SU-DHL-6 (cell line): ENCODE measurements at regions not wholly inside any gene's neighbourhood (a gene's known extent, or its start where the extent isn't known, plus 50 kb on each side); places are given as distances from the start of the nearest gene placed in this dataset.

ENCODE experiments used
- H2AFZ ChIP-seq: fragments of 200-600 bp; sonication (generic); 2 replicates; pipeline ENCODE4 v1.6.1; 2014; ENCODE audit warnings: low read depth, mild to moderate bottlenecking, moderate library complexity, mixed read lengths, antibody characterized with exemption, low read length; ENCODE audit not compliant: severe bottlenecking
- H3F3A ChIP-seq: fragments of 200-600 bp; shearing (Covaris generic); 2 replicates; pipeline ENCODE4 v1.6.0; 2016; ENCODE audit warnings: antibody characterized with exemption, mild to moderate bottlenecking; ENCODE audit not compliant: insufficient read depth
- H3K27ac ChIP-seq: fragments of 200-600 bp; sonication (generic); 2 replicates; pipeline ENCODE4 v1.5.1; 2016; ENCODE audit warnings: low read depth, mild to moderate bottlenecking, low read length, moderate library complexity, mixed read lengths
- H3K27me3 ChIP-seq: fragments of 200-600 bp; sonication (generic), shearing (Covaris generic); 2 replicates; pipeline ENCODE4 v1.6.0; 2014; ENCODE audit warnings: mild to moderate bottlenecking, low read length
- H3K36me3 ChIP-seq: fragments of 200-600 bp; sonication (generic); 2 replicates; pipeline ENCODE4 v1.6.1; 2014; ENCODE audit warnings: mild to moderate bottlenecking, low read length, mixed read lengths
- H3K4me2 ChIP-seq: fragments of 300-600, 200-600 bp; shearing (Covaris generic), sonication (generic); 2 replicates; pipeline ENCODE4 v1.6.0; 2014; ENCODE audit warnings: low read length, low read depth, mild to moderate bottlenecking; ENCODE audit not compliant: poor library complexity, severe bottlenecking
- H3K4me3 ChIP-seq: fragments of 200-600 bp; sonication (generic); 2 replicates; pipeline ENCODE4 v1.5.1; 2014; ENCODE audit warnings: antibody characterized with exemption, low read length, mild to moderate bottlenecking, mixed read lengths; ENCODE audit not compliant: insufficient read depth, poor library complexity, severe bottlenecking
- H3K79me2 ChIP-seq: fragments of 200-600 bp; sonication (generic); 2 replicates; pipeline ENCODE4 v1.6.1; 2014; ENCODE audit warnings: mild to moderate bottlenecking, low read length, moderate library complexity; ENCODE audit not compliant: insufficient read depth
- H3K9ac ChIP-seq: fragments of 200-600 bp; sonication (generic); 2 replicates; pipeline ENCODE4 v1.7.0; 2014; ENCODE audit warnings: mild to moderate bottlenecking, low read length
- H3K9me2 ChIP-seq: fragments of 200-600 bp; sonication (generic); replicated peaks from 2 replicates; pipeline ENCODE4 v1.6.1; 2014; ENCODE audit warnings: low read length; ENCODE audit not compliant: insufficient read depth
- H3K9me3 ChIP-seq: fragments of 200-600 bp; sonication (generic); 2 replicates; pipeline ENCODE4 v1.6.1; 2014; ENCODE audit warnings: low read length, mixed read lengths; ENCODE audit not compliant: insufficient read depth
- H4K20me1 ChIP-seq: fragments of 200-600 bp; sonication (generic); 2 replicates; pipeline ENCODE4 v1.6.1; 2014; ENCODE audit warnings: low read depth, mild to moderate bottlenecking, antibody characterized with exemption, low read length, moderate library complexity, mixed read lengths
- EZH2phosphoT487 ChIP-seq: fragments of 200-600 bp; sonication (generic), shearing (Covaris generic); conservative IDR thresholded peaks from 2 replicates; pipeline ENCODE4 v1.6.1; 2018; ENCODE audit warnings: mild to moderate bottlenecking, antibody characterized with exemption, low read length, moderate library complexity, mixed read lengths
- TF ChIP-seq, protein P1 (sequence below): fragments of 200-600 bp; sonication (generic); IDR thresholded peaks from one replicate; pipeline ENCODE4 v1.5.1; 2017; ENCODE audit warnings: antibody characterized with exemption, mild to moderate bottlenecking, low read length, moderate library complexity; ENCODE audit not compliant: insufficient read depth, poor library complexity, severe bottlenecking

DNA sequence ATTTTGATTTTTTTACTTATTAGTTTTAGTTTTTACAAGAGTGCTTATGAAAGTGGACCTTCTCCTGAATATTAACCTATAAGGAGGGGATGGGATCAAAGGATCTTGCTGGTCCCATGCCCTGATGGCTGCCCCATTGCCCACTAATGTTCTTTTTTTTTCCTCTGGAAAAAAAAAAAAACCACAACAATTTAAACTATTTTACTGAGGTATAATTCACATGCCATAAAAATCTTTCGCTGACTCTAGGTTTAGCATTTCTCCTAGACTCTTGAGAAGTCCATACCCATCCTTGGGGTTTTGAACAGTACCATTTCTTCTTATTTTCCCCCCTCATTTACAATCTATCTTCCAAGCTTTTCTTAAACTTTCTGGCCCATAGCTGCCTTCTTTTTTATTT lies 481.8 kb downstream of the TFEC start:
- TF ChIP-seq EZH2phosphoT487, result no peak
- TF ChIP-seq, protein P1, sequence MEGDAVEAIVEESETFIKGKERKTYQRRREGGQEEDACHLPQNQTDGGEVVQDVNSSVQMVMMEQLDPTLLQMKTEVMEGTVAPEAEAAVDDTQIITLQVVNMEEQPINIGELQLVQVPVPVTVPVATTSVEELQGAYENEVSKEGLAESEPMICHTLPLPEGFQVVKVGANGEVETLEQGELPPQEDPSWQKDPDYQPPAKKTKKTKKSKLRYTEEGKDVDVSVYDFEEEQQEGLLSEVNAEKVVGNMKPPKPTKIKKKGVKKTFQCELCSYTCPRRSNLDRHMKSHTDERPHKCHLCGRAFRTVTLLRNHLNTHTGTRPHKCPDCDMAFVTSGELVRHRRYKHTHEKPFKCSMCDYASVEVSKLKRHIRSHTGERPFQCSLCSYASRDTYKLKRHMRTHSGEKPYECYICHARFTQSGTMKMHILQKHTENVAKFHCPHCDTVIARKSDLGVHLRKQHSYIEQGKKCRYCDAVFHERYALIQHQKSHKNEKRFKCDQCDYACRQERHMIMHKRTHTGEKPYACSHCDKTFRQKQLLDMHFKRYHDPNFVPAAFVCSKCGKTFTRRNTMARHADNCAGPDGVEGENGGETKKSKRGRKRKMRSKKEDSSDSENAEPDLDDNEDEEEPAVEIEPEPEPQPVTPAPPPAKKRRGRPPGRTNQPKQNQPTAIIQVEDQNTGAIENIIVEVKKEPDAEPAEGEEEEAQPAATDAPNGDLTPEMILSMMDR, result no peak
- Histone ChIP-seq H3F3A (no peaks in the 10 kb centered on the region), H3K36me3 (no peaks in the 10 kb centered on the region), H3K9me3 (no peaks in the 10 kb centered on the region), H4K20me1 (no peaks in the 10 kb centered on the region), H3K79me2 (no peaks in the 10 kb centered on the region), H3K9me2 (no peaks in the 10 kb centered on the region), H3K27ac (no peak overlapping the region), H2AFZ (no peak overlapping the region), H3K27me3 (no peaks in the 10 kb centered on the region), H3K4me3 (no peak overlapping the region), H3K9ac (no peak overlapping the region), H3K4me2 (no peak overlapping the region)

- Histone ChIP-seq H3K27ac (no peak overlapping the region), H3K4me2 (no peak overlapping the region), H3K27me3 (no peaks in the 10 kb centered on the region), H3K9ac (no peak overlapping the region), H3K36me3 (no peaks in the 10 kb centered on the region), H3K79me2 (no peaks in the 10 kb centered on the region), H3K4me3 (no peak overlapping the region), H3K9me3 (no peaks in the 10 kb centered on the region), H2AFZ (no peak overlapping the region), H3F3A (no peaks in the 10 kb centered on the region), H3K9me2 (no peaks in the 10 kb centered on the region), H4K20me1 (no peaks in the 10 kb centered on the region)
- TF ChIP-seq, protein P1, result no peak
- TF ChIP-seq EZH2phosphoT487, result no peak
Observed at GRCh38 chr7:115546790-115547189, 483.8 kb downstream of the TFEC start.

DNA sequence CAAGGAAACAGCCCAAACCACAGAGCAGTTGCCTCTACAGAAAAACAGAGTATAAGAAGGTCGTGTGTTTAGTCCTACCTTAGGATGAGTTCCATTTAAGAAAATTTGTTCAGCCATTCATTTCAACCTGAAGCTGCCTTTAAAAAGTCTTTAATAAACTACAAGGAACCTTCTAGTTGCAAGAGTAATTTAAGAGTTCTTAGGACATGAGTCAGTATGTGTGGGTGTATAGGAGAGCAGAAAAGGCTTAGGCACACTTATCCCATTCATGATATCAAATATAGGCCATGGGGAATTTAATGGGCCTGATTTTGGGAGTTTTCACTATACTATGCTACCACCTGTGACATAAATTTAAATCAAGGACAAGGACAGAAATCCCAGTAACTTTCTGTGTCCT lies 496.8 kb downstream of the TFEC start:
- no peaks in the 10 kb centered on the region for H3F3A ChIP-seq
- H3K36me3 ChIP-seq, result no peaks in the 10 kb centered on the region
- no peaks in the 10 kb centered on the region for H3K79me2 ChIP-seq
- no peaks in the 10 kb centered on the region for H3K9me3 ChIP-seq
- H3K9ac ChIP-seq, result no peak overlapping the region
- H4K20me1 ChIP-seq, result no peaks in the 10 kb centered on the region
- no peak overlapping the region for H2AFZ ChIP-seq
- no peak overlapping the region for H3K4me3 ChIP-seq
- no peaks in the 10 kb centered on the region for H3K27me3 ChIP-seq
- TF ChIP-seq, protein P1, result no peak
- TF ChIP-seq EZH2phosphoT487, result no peak
- no peaks in the 10 kb centered on the region for H3K9me2 ChIP-seq
- H3K4me2 ChIP-seq, result no peak overlapping the region
- H3K27ac ChIP-seq, result no peak overlapping the region

- TF ChIP-seq EZH2phosphoT487, result no peak
- TF ChIP-seq, protein P1, result no peak
- no peaks in the 10 kb centered on the region for H3K79me2 ChIP-seq
- H3K27me3 ChIP-seq, result no peaks in the 10 kb centered on the region; the same call in 1 of the 2 replicates
- no peaks in the 10 kb centered on the region for H3K9me3 ChIP-seq
- H3K4me2 ChIP-seq, result no peak overlapping the region
- no peaks in the 10 kb centered on the region for H4K20me1 ChIP-seq
- no peak overlapping the region for H3K4me3 ChIP-seq
- H3F3A ChIP-seq, result no peaks in the 10 kb centered on the region
- H3K9ac ChIP-seq, result no peak overlapping the region
- H3K9me2 ChIP-seq, result no peaks in the 10 kb centered on the region
- H3K36me3 ChIP-seq, result no peaks in the 10 kb centered on the region
- H3K27ac ChIP-seq, result no peak overlapping the region
- no peak overlapping the region for H2AFZ ChIP-seq
Observed at GRCh38 chr7:115526278-115526677, 504.3 kb downstream of the TFEC start.
